ENCODE measurements at regions not wholly inside any gene's neighbourhood (a gene's known extent, or its start where the extent isn't known, plus 50 kb on each side); places are given as distances from the start of the nearest gene placed in this dataset.

DNA sequence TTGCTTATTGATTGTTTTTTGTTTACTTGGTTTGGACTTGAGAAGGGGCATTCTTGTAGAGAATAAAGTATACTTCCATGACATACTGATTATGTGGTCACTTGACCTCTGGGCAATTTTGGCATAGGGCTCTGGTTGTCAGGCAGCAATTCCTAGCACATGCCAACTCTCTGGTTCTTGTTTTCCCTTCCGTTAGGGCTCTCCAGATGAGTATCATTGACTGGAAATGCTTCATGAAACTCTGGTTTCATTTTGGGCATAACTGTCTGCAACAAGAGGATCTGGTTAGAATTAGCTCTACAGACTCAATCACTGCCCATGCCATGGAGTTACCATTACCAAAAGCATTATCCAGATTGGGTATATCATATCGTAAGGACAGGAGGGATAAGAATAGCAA lies 1057.9 kb downstream of the FAT4 start:
- TF ChIP-seq, protein P1, sequence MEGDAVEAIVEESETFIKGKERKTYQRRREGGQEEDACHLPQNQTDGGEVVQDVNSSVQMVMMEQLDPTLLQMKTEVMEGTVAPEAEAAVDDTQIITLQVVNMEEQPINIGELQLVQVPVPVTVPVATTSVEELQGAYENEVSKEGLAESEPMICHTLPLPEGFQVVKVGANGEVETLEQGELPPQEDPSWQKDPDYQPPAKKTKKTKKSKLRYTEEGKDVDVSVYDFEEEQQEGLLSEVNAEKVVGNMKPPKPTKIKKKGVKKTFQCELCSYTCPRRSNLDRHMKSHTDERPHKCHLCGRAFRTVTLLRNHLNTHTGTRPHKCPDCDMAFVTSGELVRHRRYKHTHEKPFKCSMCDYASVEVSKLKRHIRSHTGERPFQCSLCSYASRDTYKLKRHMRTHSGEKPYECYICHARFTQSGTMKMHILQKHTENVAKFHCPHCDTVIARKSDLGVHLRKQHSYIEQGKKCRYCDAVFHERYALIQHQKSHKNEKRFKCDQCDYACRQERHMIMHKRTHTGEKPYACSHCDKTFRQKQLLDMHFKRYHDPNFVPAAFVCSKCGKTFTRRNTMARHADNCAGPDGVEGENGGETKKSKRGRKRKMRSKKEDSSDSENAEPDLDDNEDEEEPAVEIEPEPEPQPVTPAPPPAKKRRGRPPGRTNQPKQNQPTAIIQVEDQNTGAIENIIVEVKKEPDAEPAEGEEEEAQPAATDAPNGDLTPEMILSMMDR (IDR thresholded peaks at IDR 0.05; ENCODE audit: low read depth, low read length): no peak
- H3K4me3 ChIP-seq (ENCODE audit: low read depth, low read length): no peak overlapping the region
- H3K36me3 ChIP-seq: no peaks in the 10 kb centered on the region
- no peaks in the 10 kb centered on the region for H3K4me1 ChIP-seq
- no peak for DNase-seq
- no peaks in the 10 kb centered on the region for H3K27me3 ChIP-seq
- no peaks in the 10 kb centered on the region for H3K9me3 ChIP-seq

DNA sequence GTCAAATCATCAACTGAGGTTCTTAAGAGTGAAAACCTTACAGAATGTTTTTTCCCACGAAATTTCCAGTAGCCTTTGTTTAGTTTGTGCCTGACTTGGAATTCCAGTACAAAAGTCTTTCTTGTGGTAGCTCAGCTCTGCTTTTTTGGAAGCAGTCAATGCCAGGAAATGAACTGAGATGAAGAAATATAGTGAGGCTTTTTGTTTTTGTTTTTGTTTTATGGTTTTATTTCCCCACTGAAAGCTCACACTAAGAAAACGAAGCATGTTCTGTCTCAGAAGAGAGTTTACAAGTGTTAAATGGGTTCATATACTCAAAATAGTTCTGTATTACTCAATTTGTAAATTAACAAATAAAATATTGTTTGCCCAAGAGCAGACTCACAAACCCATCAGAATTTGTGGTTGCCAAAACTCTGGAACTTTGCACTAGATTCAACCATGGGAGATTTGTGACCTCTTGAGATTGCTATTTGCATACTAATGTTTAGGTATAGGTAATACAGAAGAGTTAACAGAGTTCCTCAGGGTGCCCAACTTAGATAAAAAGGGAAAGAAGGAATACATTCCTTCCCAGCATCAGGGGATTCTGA lies 1060.8 kb downstream of the FAT4 start:
- Histone ChIP-seq H3K36me3 (no peaks in the 10 kb centered on the region), H3K4me3 (ENCODE audit: low read depth, low read length) (no peak overlapping the region), H3K27me3 (no peaks in the 10 kb centered on the region), H3K9me3 (no peaks in the 10 kb centered on the region), H3K4me1 (no peaks in the 10 kb centered on the region)
- DNase-seq: no peak
- TF ChIP-seq, protein P1 (IDR thresholded peaks at IDR 0.05; ENCODE audit: low read depth, low read length): no peak

DNA sequence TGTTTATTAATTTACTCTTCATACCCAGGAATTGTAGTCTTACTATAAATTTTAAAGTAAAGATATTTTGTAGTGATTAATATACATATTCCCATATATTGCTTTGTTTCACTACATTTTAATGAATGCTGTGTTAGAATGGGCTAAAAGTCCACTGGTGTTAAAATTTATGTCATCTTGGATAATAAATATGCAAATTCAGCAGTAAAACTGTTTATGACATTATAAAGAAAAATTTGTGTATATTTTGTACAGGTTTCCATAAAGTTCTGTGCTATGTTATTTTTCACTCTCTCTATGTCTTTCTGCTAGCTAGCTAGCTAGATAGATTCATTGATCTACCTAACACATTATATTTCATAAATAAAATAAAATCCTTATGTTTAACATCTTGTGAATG lies 1071.2 kb downstream of the FAT4 start:
- Histone ChIP-seq H3K9me3 (no peaks in the 10 kb centered on the region), H3K27me3 (no peaks in the 10 kb centered on the region), H3K4me1 (peaks cover 4% of the 10 kb centered on the region), H3K36me3 (no peaks in the 10 kb centered on the region), H3K4me3 (ENCODE audit: low read depth, low read length) (no peak overlapping the region)
- TF ChIP-seq, protein P1 (IDR thresholded peaks at IDR 0.05; ENCODE audit: low read depth, low read length): no peak
- DNase-seq: no peak

DNA sequence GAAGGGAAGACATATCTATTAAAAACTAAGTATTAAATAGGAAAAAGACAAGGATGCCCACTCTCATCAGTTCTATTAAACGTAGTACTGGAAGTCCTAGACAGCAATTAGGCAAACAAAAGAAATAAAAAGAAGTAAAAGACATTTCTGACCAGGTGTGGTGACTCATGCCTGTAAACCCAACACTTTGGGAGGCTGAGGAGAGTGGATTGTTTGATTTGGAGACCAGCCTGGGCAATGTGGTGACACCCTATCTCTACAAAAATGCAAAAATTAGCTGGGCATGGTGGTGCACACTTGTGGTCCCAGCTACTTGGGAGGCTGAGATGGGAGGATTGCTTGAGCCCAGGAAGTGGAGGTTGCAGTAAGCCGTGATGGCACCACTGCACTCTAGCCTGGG lies 1071.8 kb downstream of the FAT4 start:
- no peak for DNase-seq
- TF ChIP-seq, protein P1 (IDR thresholded peaks at IDR 0.05; ENCODE audit: low read depth, low read length): no peak
- H3K36me3 ChIP-seq: no peaks in the 10 kb centered on the region
- no peaks in the 10 kb centered on the region for H3K27me3 ChIP-seq
- no peaks in the 10 kb centered on the region for H3K9me3 ChIP-seq
- peaks cover 4% of the 10 kb centered on the region for H3K4me1 ChIP-seq
- H3K4me3 ChIP-seq (ENCODE audit: low read depth, low read length): no peak overlapping the region

DNA sequence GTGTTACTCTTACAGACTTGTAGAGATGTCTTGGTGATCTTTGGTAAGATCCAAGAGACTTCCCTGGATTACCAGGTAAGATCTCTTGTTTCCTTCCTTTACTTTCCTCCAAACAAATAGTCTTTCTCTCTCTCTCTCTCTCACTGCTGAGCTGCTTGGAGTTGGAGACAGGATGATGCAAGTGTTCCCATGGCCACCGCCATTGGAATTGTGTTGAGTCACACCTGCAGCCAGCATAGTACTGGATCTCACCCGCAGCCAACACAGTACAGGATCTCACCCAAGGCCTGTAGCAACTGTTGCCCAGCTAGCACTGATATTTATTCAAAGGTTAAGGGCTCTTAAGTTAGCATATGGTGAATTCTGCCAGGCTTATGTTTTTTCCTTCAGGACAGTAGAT lies 1080.9 kb downstream of the FAT4 start:
- Histone ChIP-seq H3K4me3 (ENCODE audit: low read depth, low read length) (no peak overlapping the region), H3K27me3 (no peaks in the 10 kb centered on the region), H3K9me3 (no peaks in the 10 kb centered on the region), H3K4me1 (no peaks in the 10 kb centered on the region), H3K36me3 (no peaks in the 10 kb centered on the region)
- TF ChIP-seq, protein P1 (IDR thresholded peaks at IDR 0.05; ENCODE audit: low read depth, low read length): no peak
- no peak for DNase-seq

DNA sequence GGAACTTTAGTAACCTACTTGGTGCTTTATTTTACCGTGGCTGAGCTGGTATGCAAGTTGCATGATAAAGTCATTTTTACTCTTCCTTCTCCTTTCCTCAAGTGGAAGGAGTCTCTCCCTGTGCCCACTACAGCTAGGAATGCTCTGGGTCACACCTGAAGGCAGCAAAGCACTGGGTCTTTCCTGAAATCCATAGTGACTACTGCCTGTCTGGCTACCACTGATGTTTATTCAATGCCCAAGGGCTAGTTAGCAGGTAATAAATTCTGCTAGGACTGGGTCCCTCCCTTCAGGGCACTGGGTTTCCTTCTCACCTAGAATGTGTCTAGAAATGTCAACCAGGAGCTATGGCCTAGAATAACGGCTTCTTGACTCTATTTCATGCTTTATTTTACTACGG lies 1081.4 kb downstream of the FAT4 start:
- no peaks in the 10 kb centered on the region for H3K27me3 ChIP-seq
- no peak for DNase-seq
- TF ChIP-seq, protein P1 (IDR thresholded peaks at IDR 0.05; ENCODE audit: low read depth, low read length): no peak

More for the DNA sequence above, 1081.4 kb downstream of the FAT4 start:
- H3K36me3 ChIP-seq: no peaks in the 10 kb centered on the region
- no peak overlapping the region for H3K4me3 ChIP-seq (ENCODE audit: low read depth, low read length)
- no peaks in the 10 kb centered on the region for H3K4me1 ChIP-seq
- H3K9me3 ChIP-seq: no peaks in the 10 kb centered on the region

All from BE2C (cell line).